Heart left ventricle (tissue), 13 donors: ENCODE measurements at regions not wholly inside any gene's neighbourhood (a gene's known extent, or its start where the extent isn't known, plus 50 kb on each side); places are given as distances from the start of the nearest gene placed in this dataset.

Source experiments
- CTCF ChIP-seq, 12 donors: fragments of 200-600 bp; sonication (generic) in 4 of 12; IDR thresholded peaks; one replicate each; pipeline versions ENCODE4 v1.5.0 to v1.8.0; 2018 to 2022; ENCODE audit warnings: antibody characterized with exemption in 12 of 12, mild to moderate bottlenecking in 5 of 12
- POLR2A ChIP-seq, 2 donors: fragments of 450-650 bp; IDR thresholded peaks; one replicate each; pipeline ENCODE4 v1.6.1; 2017; ENCODE audit warnings: antibody characterized with exemption in 2 of 2, mild to moderate bottlenecking in 2 of 2, moderate library complexity in 2 of 2
- donor health status: ischemic (EF 13 %, LVEDD 7.1; RV severe dilation, severe dysfunction).
- donor health status: DM: no; HTN: yes; CAD: no.
- donor health status: DM: no; HTN: no; CAD: no.
- donor health status: ischemic (EF 25% LVEDD 6.9; RV normal size, moderate dysfunction).
- donor health status: ischemic (EF 25% LVEDD 5.7; RV mildly dilated, moderate dysfunction).
- donor health status: ischemic (EF 35%, LVEDD 5.7; RV mildly dilated, moderate dysfunction).
- donor health status: nonischemic (EF 11% LVEDD 7.7; RV severe dilation, severe dysfunction).
- donor health status: DM: yes; HTN: yes; CAD: no.
- donor health status: PGD.
- donor health status: ischemic (EF 29% LVEDD 5.4; RV normal size, mild dysfunction).
- donor health status: nonischemic (EF 23%, LVEDD 6.1; RV moderate dilation, normal function).

- TF ChIP-seq CTCF (IDR thresholded peaks at IDR 0.05), result no peak
- TF ChIP-seq POLR2A (IDR thresholded peaks at IDR 0.05), result no peak
These were observed 183.9 kb upstream of the ESRRG start for GRCh38 chr1:216907100-216907499.
